Midbrain (tissue), 1 donor: ENCODE measurements at regions not wholly inside any gene's neighbourhood (a gene's known extent, or its start where the extent isn't known, plus 50 kb on each side); places are given as distances from the start of the nearest gene placed in this dataset.
A peak's percentile ranks its signal among the peaks of the same experiment; 100 is the strongest.

Experiments
- DNase-seq: peaks from one replicate; lab custom pipeline; 2025; lab: John Stamatoyannopoulos, UW

- no peak for DNase-seq
Measured at GRCh38 chr7:15855525-15856109, 169.1 kb upstream of the MEOX2 start.

DNA sequence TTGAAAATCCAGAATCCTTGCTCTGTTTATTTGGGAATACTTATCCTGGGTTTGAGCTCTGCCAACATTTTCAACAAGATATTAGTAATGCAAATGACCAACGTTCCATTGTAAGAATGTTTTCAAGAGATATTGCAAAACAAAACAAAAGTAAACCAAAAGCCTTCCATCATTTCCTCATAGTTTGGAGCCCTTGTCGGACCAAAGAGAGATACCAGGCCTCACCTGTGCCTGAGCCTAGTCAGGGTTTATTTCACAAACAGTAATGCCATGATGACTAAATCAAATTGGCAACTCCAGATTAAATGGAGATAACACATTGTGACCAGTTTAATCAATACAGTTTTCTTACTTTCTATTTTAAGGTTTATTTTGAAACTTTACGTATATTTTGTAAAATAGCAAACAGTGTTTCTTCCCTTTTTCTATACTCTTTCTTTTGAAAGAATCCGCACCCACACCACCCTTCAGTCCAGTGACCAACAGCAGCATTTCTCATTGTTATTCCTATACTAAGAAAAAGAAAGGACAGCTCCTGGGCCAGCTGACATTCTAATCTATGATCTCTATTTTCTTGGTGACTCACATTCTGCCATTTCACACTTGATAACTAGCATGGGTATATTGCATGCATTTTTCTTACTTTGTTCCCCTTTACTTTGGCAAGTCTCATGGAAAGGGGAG, 168.5 kb upstream of the MEOX2 start:
- DNase-seq = no peak

GRCh38 chr7:15853832-15854470, 167.5 kb upstream of the MEOX2 start:
- DNase-seq = no peak

GRCh38 chr7:15851201-15851600, 164.7 kb upstream of the MEOX2 start:
- no peak for DNase-seq

DNA sequence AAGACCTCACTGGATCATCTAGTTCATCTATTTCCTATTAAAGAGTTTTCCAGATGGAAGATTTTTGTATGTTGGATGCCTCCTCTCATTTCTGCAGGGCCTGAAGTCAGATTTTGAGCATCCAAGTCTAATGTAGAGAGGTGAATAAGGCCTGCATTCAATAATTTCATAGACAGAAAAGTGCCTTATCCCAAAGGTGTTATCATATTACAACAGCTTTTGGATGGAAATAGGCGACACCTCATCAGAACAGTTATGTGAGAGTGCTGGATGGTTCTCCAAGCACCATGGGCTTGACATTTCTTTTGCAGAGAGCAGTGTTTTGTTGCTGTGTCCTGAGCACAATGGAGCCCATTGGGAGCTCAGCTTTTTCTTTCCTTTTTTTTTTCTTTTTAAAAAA, 162.4 kb upstream of the MEOX2 start:
- DNase-seq = no peak

DNA sequence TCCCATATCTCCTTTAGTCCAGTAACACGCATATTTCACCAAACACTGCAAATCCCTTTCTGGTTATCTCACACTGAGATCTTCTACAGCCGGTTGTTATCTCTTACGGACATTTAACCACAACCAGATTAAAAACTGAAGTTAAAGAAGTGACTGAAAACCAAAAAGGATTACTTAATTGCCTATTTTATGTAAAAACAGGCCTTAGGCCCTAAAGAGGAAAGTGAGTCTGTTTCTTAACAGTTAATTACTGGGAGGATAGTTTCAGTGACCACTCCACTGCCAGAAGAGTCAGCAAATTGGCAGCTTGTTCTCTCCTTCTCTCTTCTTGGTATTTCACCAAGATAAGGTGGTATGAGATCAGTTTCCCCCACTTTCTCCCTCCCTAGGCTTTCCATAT, 161.9 kb upstream of the MEOX2 start:
- no peak for DNase-seq

DNA sequence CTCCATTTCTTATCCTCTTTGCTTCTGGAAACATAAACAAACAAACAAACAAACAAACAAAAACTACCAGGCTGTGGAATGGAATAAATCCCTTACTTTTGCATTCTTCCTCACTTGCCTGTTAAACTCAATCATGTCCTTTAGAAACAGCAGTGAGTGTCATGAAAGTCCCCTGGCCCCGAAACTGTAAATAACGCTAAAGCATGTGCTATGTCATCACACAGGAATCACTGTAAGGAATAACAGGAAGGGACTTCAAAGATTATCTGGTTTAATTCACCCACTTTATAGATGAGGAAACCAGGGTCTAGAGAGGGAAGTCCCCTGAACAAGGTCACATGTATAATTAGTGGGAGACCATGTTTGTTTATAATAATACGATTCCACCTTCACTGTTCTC, 159.4 kb upstream of the MEOX2 start:
- no peak for DNase-seq

DNA sequence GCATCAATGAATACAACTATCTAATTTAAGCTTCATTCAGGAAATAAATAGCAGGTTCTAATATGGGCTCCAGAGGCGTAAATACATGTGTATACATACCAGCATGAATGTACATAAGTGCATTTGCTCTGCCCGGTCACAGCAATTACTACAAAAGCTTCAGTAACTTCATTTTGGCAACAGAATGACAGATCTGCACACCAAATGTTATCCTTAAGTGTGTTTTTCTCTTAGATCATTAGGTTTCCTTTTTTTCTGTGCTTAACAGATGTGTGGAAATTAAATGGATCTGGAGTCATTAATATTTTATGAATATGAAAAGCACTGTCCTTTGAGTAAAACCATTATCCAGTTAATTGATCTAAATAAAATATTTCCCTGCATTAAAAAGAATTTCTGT, 159.0 kb upstream of the MEOX2 start:
- DNase-seq = no peak

DNA sequence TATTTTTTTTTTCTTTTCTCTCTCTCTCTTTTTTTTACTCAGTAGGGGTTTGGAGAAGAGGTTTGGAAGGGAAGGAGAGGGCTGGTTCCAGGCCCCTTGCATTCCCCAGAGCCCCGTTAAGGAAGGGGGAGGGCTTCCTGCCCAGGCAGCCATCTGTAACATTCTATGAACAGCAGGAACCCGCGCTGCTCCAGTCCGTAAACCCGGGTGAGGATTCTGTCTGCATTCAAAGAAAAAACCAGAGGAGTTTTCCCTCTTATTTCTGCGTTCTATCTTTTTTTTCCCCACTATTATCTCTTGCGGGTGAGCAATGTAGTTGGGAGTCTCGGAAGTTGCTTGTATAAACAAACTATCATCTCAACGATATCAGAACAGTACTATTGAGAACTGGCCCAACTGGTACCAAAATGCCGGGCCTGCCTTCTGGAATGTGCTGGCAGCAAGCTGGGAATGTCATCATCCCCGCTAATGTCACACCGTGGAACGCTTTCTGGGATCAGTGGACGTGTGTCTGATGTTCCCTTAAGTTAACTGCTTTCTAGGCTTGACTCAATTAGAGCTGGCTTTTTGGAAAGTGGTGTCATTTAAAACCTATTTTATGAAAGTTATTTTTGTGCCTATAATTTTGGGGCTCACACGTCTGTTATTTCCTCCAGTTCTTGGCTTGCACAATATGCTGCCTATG, 153.1 kb upstream of the MEOX2 start:
- peak; percentile 9 for DNase-seq

DNA sequence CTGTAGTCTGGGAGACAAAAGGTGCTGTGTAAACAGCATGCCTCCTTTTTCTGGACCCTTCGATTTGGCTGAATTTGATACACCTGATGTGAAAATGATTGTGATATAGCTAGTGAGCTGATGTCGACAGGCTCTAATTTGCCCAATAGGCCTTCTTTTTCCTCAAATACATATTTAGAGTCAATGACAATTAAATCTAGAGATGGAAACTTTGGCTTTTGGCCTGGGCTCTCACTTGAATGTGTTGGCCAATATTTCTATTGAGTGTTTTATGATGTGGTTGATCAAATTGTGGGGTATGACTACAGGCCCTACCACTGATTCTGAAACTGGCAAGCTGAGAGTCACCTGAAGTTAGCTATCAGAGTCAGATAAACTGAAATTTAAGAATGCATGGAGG, 151.8 kb upstream of the MEOX2 start:
- no peak for DNase-seq

DNA sequence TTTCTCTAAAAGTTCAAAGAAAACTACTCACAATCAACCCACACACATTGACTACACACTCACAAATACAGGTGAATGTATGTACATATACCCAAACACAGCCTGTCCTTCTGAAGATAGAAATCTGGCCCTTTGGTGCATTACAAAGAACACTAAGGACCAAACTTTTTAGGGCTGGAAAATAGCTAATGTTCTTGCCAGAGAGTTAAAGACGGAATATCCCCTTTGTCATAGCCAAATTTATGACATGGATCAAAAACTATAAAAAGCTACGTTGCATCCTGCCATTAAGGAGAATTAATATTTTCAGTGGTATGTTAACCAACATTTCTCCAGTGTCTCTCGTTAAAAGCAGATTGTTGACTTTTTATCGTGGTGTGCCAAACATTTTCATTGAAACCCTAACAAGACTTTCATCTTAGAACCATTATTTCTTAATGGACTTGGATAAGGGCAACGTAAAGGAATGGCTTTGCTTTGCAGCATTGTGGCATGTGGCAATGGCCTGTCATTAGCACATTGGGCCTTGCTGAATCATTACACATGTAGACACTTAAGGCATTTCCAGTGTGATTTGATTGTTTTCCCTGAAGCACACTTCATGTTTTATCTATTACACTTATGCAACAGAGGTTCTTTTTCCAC, 150.9 kb upstream of the MEOX2 start:
- no peak for DNase-seq

GRCh38 chr7:15836651-15837050, 150.2 kb upstream of the MEOX2 start:
- DNase-seq = no peak

DNA sequence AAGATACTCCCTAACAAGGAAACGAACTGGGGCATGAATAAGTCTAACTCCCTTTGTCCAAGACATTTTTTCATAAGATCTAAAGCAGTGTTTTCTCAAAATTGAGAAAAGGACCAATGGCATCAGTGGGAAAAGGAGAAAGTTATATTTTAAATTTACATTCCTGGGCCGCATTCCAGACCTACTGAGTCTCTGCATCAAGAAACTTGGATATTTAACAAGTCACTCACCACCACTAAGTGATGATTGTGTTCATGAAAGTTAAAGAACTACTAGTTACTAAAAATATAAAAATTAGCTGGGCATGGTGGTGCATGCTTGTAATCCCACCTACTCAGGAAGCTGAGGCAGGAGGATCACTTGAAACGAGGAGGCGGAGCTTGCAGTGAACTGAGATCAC, 149.6 kb upstream of the MEOX2 start:
- DNase-seq = no peak

- DNase-seq = no peak
Measured at GRCh38 chr7:15834446-15834845, 148.0 kb upstream of the MEOX2 start.

GRCh38 chr7:15832996-15833395, 146.5 kb upstream of the MEOX2 start:
- no peak for DNase-seq

DNA sequence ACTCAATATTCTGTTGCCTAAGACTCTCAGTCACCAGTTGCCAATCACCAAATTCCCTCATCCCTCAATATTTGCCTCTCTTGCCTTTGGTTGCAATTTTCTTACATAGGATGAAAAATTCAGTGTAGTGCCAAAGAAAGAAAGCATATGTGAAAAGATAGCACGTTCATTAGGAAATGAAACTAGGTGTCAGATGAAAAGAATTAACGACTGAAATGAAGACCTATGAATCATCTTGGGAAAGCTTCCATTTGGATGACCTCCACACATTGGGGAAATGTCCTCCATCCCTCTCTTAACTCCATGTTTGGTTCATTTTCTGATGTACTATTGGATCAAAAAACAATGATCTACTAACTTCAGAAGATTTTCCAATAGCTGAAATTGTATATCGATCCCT, 145.1 kb upstream of the MEOX2 start:
- no peak for DNase-seq

DNA sequence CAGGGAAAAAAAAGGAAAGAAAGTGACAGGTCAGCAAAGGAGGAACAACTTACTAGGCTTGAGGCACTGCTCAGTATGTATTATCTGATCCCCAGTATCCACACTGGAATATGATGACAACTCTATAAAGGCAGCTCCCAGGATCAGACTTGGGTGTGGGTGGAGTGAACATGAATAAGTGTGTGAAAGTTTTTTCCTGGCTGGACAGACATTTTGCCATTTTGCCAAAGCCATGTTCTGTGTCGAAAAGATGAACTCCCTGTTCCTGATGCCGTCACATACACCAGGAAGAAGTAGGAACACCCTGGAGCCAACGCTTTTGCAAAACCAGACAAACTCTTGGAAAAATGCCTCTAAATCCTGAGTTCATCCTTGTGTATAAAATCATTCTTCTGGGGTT, 143.2 kb upstream of the MEOX2 start:
- no peak for DNase-seq

DNA sequence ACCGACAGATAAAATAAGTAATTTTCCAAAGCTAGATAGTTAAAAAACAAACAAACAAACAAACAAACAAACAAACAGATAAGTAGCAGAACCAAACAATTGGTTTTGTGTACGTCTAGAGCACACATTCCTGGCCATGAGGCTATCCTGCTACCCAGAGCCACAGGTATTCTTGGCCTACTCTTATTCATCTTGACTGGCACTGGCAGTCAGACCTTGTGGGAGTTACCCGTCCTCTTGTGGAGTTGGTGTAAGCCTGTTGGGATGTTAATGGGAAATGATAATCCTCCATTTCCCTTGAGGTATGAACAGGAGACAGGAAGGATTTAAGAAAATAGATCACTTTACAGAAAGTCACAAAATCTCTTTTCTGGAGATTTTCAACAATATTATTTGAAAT, 142.4 kb upstream of the MEOX2 start:
- no peak for DNase-seq

- no peak for DNase-seq
Measured at GRCh38 chr7:15821484-15822427, 135.3 kb upstream of the MEOX2 start.

- no peak for DNase-seq
Measured at GRCh38 chr7:15820319-15820718, 133.8 kb upstream of the MEOX2 start.

DNA sequence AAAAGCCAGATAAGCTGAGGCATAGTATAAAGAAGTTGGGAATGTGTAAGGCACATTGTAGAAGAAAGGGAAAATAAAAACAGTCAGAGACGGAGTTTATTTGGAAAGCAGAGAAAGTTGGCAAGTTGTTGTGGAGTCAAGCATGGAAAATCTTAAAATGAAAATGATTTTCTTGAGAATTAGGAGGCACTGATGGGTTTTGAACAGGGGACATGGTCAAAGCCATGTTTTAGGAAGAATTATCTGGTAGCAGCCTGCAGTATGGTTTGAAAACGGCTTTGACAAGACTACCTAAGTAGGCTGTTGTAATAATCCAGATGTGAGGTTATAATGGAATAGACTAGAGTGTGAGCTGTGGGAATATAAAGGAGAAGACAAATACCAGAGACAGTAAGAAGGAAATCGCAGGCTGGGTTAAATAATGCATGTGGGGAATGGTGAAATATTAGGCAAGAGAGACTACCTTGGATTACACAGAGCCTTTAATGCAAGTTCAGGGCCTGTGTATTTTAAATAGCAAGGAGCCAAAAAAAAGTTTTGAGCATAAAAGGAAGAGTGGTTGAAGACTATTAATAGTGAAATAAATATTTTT, 130.4 kb upstream of the MEOX2 start:
- DNase-seq = no peak
